Endothelial cell (in vitro differentiated cells): ENCODE measurements at regions not wholly inside any gene's neighbourhood (a gene's known extent, or its start where the extent isn't known, plus 50 kb on each side); places are given as distances from the start of the nearest gene placed in this dataset.

Experiments used
- DNase-seq: peaks from one replicate; pipeline ENCODE4 v3.0.0; 2021; ENCODE audit warnings: low spot score
- H3K27ac Mint-ChIP-seq: one replicate; pipeline ENCODE4 v1.8.0; 2021; ENCODE audit warnings: mixed read lengths, inconsistent platforms; ENCODE audit not compliant: unreplicated experiment
- H3K27me3 Mint-ChIP-seq: one replicate; pipeline ENCODE4 v1.8.0; 2021; ENCODE audit warnings: mild to moderate bottlenecking, moderate library complexity, mixed read lengths, inconsistent platforms; ENCODE audit not compliant: unreplicated experiment
- H3K36me3 Mint-ChIP-seq: one replicate; pipeline ENCODE4 v1.8.0; 2021; ENCODE audit warnings: mild to moderate bottlenecking, low read depth, mixed read lengths, inconsistent platforms; ENCODE audit not compliant: unreplicated experiment
- H3K4me1 Mint-ChIP-seq: one replicate; pipeline ENCODE4 v1.8.0; 2021; ENCODE audit warnings: mild to moderate bottlenecking, mixed read lengths, inconsistent platforms; ENCODE audit not compliant: unreplicated experiment
- H3K4me3 Mint-ChIP-seq: one replicate; pipeline ENCODE4 v1.8.0; 2021; ENCODE audit warnings: mild to moderate bottlenecking, mixed read lengths, inconsistent platforms; ENCODE audit not compliant: unreplicated experiment
- H3K9me3 Mint-ChIP-seq: one replicate; pipeline ENCODE4 v1.8.0; 2021; ENCODE audit warnings: mixed read lengths, inconsistent platforms; ENCODE audit not compliant: unreplicated experiment
- CTCF ChIP-seq: fragments of 200-600 bp; sonication (generic); IDR thresholded peaks from one replicate; pipeline ENCODE4 v1.5.0; 2021; ENCODE audit warnings: antibody characterized with exemption; ENCODE audit not compliant: unreplicated experiment

- H3K27ac Mint-ChIP-seq: no peak overlapping the region
- no peak overlapping the region for H3K4me3 Mint-ChIP-seq
Measured at GRCh38 chr4:96315815-96316214, 475.9 kb downstream of the PDHA2 start.

GRCh38 chr4:96316776-96317175, 476.9 kb downstream of the PDHA2 start:
- DNase-seq: no peak
- Mint-ChIP-seq H3K9me3 (no peaks in the 10 kb centered on the region), H3K4me1 (no peaks in the 10 kb centered on the region), H3K36me3 (no peaks in the 10 kb centered on the region), H3K4me3 (no peak overlapping the region), H3K27ac (no peak overlapping the region), H3K27me3 (no peaks in the 10 kb centered on the region)
- TF ChIP-seq CTCF: no peak

More at GRCh38 chr4:96315815-96316214, 475.9 kb downstream of the PDHA2 start:
- H3K27me3 Mint-ChIP-seq: no peaks in the 10 kb centered on the region
- H3K36me3 Mint-ChIP-seq: no peaks in the 10 kb centered on the region
- TF ChIP-seq CTCF: no peak
- no peaks in the 10 kb centered on the region for H3K4me1 Mint-ChIP-seq
- no peak for DNase-seq
- H3K9me3 Mint-ChIP-seq: no peaks in the 10 kb centered on the region

- no peaks in the 10 kb centered on the region for H3K36me3 Mint-ChIP-seq
- no peak overlapping the region for H3K27ac Mint-ChIP-seq
- H3K27me3 Mint-ChIP-seq: no peaks in the 10 kb centered on the region
- no peak overlapping the region for H3K4me3 Mint-ChIP-seq
- TF ChIP-seq CTCF: no peak
- no peak for DNase-seq
- no peaks in the 10 kb centered on the region for H3K9me3 Mint-ChIP-seq
- H3K4me1 Mint-ChIP-seq: no peaks in the 10 kb centered on the region
Measured at GRCh38 chr4:96317891-96318290, 478.0 kb downstream of the PDHA2 start.

- Mint-ChIP-seq H3K4me3 (no peak overlapping the region), H3K27me3 (no peaks in the 10 kb centered on the region), H3K36me3 (no peaks in the 10 kb centered on the region), H3K4me1 (no peaks in the 10 kb centered on the region), H3K27ac (no peak overlapping the region), H3K9me3 (no peaks in the 10 kb centered on the region)
- DNase-seq: no peak
- no peak for TF ChIP-seq CTCF
Measured at GRCh38 chr4:96326846-96327245, 487.0 kb downstream of the PDHA2 start.

GRCh38 chr4:96342196-96342595, 502.3 kb downstream of the PDHA2 start:
- Mint-ChIP-seq H3K4me3 (no peak overlapping the region), H3K27ac (no peak overlapping the region), H3K27me3 (no peaks in the 10 kb centered on the region), H3K4me1 (no peaks in the 10 kb centered on the region), H3K9me3 (no peaks in the 10 kb centered on the region), H3K36me3 (no peaks in the 10 kb centered on the region)
- DNase-seq: no peak
- no peak for TF ChIP-seq CTCF
